ENCODE measurements at regions not wholly inside any gene's neighbourhood (a gene's known extent, or its start where the extent isn't known, plus 50 kb on each side); places are given as distances from the start of the nearest gene placed in this dataset.
"Not testable (repeated sequence)": the region's sequence is repeated elsewhere in the genome, so short reads cannot be mapped to it uniquely, and the experiment has no call there.

GRCh38 chr13:90447034-90447733 lies 900.3 kb upstream of the MIR17HG start:
- no peak for DNase-seq

GRCh38 chr13:90447734-90448101 lies 899.8 kb upstream of the MIR17HG start:
- no peak for DNase-seq

- DNase-seq, result no peak
Observed at GRCh38 chr13:90448466-90449037, 898.9 kb upstream of the MIR17HG start.

GRCh38 chr13:90453342-90453741 lies 894.1 kb upstream of the MIR17HG start:
- no peak for DNase-seq

- no peak for DNase-seq
Observed at GRCh38 chr13:90454002-90454636, 893.4 kb upstream of the MIR17HG start.

GRCh38 chr13:90455067-90455466 lies 892.4 kb upstream of the MIR17HG start:
- no peak for DNase-seq

GRCh38 chr13:90455823-90456222 lies 891.7 kb upstream of the MIR17HG start:
- no peak for DNase-seq

GRCh38 chr13:90461398-90461797 lies 886.1 kb upstream of the MIR17HG start:
- DNase-seq, result no peak

GRCh38 chr13:90477216-90477615 lies 870.3 kb upstream of the MIR17HG start:
- DNase-seq, result no peak

GRCh38 chr13:90483906-90484305 lies 863.6 kb upstream of the MIR17HG start:
- no peak for DNase-seq

GRCh38 chr13:90485436-90485835 lies 862.1 kb upstream of the MIR17HG start:
- DNase-seq, result no peak

- no peak for DNase-seq
Observed at GRCh38 chr13:90492872-90493271, 854.6 kb upstream of the MIR17HG start.

GRCh38 chr13:90493667-90494066 lies 853.8 kb upstream of the MIR17HG start:
- DNase-seq, result no peak

GRCh38 chr13:90494849-90495248 lies 852.6 kb upstream of the MIR17HG start:
- not testable (repeated sequence) for DNase-seq

- no peak for DNase-seq
Observed at GRCh38 chr13:90498096-90498495, 849.4 kb upstream of the MIR17HG start.

- DNase-seq, result no peak
Observed at GRCh38 chr13:90498816-90499215, 848.7 kb upstream of the MIR17HG start.

- no peak for DNase-seq
Observed at GRCh38 chr13:90500569-90500968, 846.9 kb upstream of the MIR17HG start.

GRCh38 chr13:90502153-90502552 lies 845.3 kb upstream of the MIR17HG start:
- no peak for DNase-seq

- DNase-seq, result no peak
Observed at GRCh38 chr13:90502762-90503161, 844.7 kb upstream of the MIR17HG start.

- no peak for DNase-seq
Observed at GRCh38 chr13:90510319-90510718, 837.2 kb upstream of the MIR17HG start.

GRCh38 chr13:90511903-90512302 lies 835.6 kb upstream of the MIR17HG start:
- no peak for DNase-seq

- DNase-seq, result not testable (repeated sequence)
Observed at GRCh38 chr13:90514712-90515111, 832.8 kb upstream of the MIR17HG start.

- DNase-seq, result no peak
Observed at GRCh38 chr13:90518417-90518816, 829.1 kb upstream of the MIR17HG start.

- DNase-seq, result no peak
Observed at GRCh38 chr13:90519157-90519556, 828.3 kb upstream of the MIR17HG start.

All from right forelimb (tissue), 1 donor.